Tibial artery (tissue), 4 donors: ENCODE measurements at regions not wholly inside any gene's neighbourhood (a gene's known extent, or its start where the extent isn't known, plus 50 kb on each side); places are given as distances from the start of the nearest gene placed in this dataset.

ENCODE experiments used
- DNase-seq, 2 donors: peaks; one replicate each; pipeline ENCODE4 v3.0.0-alpha.2; 2019
- H3K27ac ChIP-seq, 2 donors: fragments of 200-600 bp; sonication (generic) in 1 of 2; 1 replicate in 1 of 2; 2 replicates in 1 of 2; pipeline ENCODE4 v1.5.1; 2018 to 2019; ENCODE audit warnings: mild to moderate bottlenecking in 1 of 2
- H3K27me3 ChIP-seq, 2 donors: fragments of 200-600 bp; sonication (generic) in 1 of 2; one replicate each; pipeline versions ENCODE4 v1.5.1 to v1.6.0; 2016 to 2019
- H3K36me3 ChIP-seq, 3 donors: fragments of 200-600 bp; sonication (generic) in 2 of 3; one replicate each; pipeline ENCODE4 v1.5.1; 2016 to 2019; ENCODE audit warnings: mild to moderate bottlenecking in 2 of 3
- H3K4me1 ChIP-seq, 4 donors: fragments of 200-600 bp; sonication (generic) in 2 of 4; 1 replicate in 3 of 4; 2 replicates in 1 of 4; pipeline ENCODE4 v1.5.1; 2016 to 2019
- H3K4me3 ChIP-seq, 2 donors: fragments of 200-600 bp; sonication (generic) in 1 of 2; 1 replicate in 1 of 2; 2 replicates in 1 of 2; pipeline ENCODE4 v1.5.1; 2018 to 2019; ENCODE audit warnings: mild to moderate bottlenecking in 2 of 2
- H3K9me3 ChIP-seq, 3 donors: fragments of 200-600 bp; sonication (generic) in 1 of 3; one replicate each; pipeline ENCODE4 v1.5.1; 2016 to 2019
- CTCF ChIP-seq, 2 experiments: fragments of 200-600 bp in 1 of 2; fragments of 450-650 bp in 1 of 2; IDR thresholded peaks; one replicate each; pipeline ENCODE4 v1.5.1; 2017 to 2019; ENCODE audit warnings: antibody characterized with exemption in 2 of 2, mild to moderate bottlenecking in 1 of 2, moderate library complexity in 1 of 2
- intact Hi-C: fragments of 100-400 bp; cut with DNase I; formaldehyde crosslinking; loops from one replicate; pipeline ENCODE4 v1.15.0; 2023; ENCODE audit warnings: low total_unique reads

- DNase-seq, result no peak
- peaks cover 0 to 49% of the 10 kb centered on the region in 2 donors for H3K27me3 ChIP-seq
- no peak overlapping the region for H3K27ac ChIP-seq
- intact Hi-C loops, result no loop called here
- H3K4me3 ChIP-seq, result no peak overlapping the region
- H3K4me1 ChIP-seq, result peaks cover 0 to 5% (median 2%) of the 10 kb centered on the region in 4 donors
- H3K9me3 ChIP-seq, result no peaks in the 10 kb centered on the region
- H3K36me3 ChIP-seq, result no peaks in the 10 kb centered on the region
- no peak for TF ChIP-seq CTCF (IDR thresholded peaks at IDR 0.05)
Measured at GRCh38 chr2:16011621-16011960, 71.2 kb downstream of the MYCN start.

- Histone ChIP-seq H3K36me3 (no peaks in the 10 kb centered on the region), H3K9me3 (no peaks in the 10 kb centered on the region), H3K27ac (no peak overlapping the region), H3K4me3 (no peak overlapping the region), H3K27me3 (peaks cover 0 to 49% of the 10 kb centered on the region in 2 donors), H3K4me1 (peaks cover 0 to 5% (median 2%) of the 10 kb centered on the region in 4 donors)
- TF ChIP-seq CTCF (IDR thresholded peaks at IDR 0.05), result no peak
- DNase-seq, result no peak
- intact Hi-C loops, result no loop called here
Measured at GRCh38 chr2:16010951-16011620, 70.7 kb downstream of the MYCN start.

GRCh38 chr2:16010011-16010410, 69.7 kb downstream of the MYCN start:
- Histone ChIP-seq H3K27me3 (peaks cover 0 to 43% of the 10 kb centered on the region in 2 donors), H3K36me3 (no peaks in the 10 kb centered on the region), H3K4me3 (no peak overlapping the region), H3K4me1 (peaks cover 0 to 5% (median 2%) of the 10 kb centered on the region in 4 donors), H3K9me3 (no peaks in the 10 kb centered on the region), H3K27ac (no peak overlapping the region)
- DNase-seq, result no peak
- intact Hi-C loops, result no loop called here
- TF ChIP-seq CTCF (IDR thresholded peaks at IDR 0.05), result no peak

GRCh38 chr2:16009560-16009959, 69.2 kb downstream of the MYCN start:
- H3K9me3 ChIP-seq, result no peaks in the 10 kb centered on the region
- H3K4me1 ChIP-seq, result peaks cover 0 to 5% (median 2%) of the 10 kb centered on the region in 4 donors
- no peak overlapping the region for H3K27ac ChIP-seq
- intact Hi-C loops, result no loop called here
- DNase-seq, result no peak
- TF ChIP-seq CTCF (IDR thresholded peaks at IDR 0.05), result no peak
- H3K4me3 ChIP-seq, result no peak overlapping the region
- peaks cover 0 to 42% of the 10 kb centered on the region in 2 donors for H3K27me3 ChIP-seq
- H3K36me3 ChIP-seq, result no peaks in the 10 kb centered on the region

GRCh38 chr2:16008856-16009255, 68.5 kb downstream of the MYCN start:
- H3K4me3 ChIP-seq, result no peak overlapping the region
- no peak for DNase-seq
- peaks cover 0 to 5% (median 2%) of the 10 kb centered on the region in 4 donors for H3K4me1 ChIP-seq
- H3K27ac ChIP-seq, result no peak overlapping the region
- no peaks in the 10 kb centered on the region for H3K9me3 ChIP-seq
- peaks cover 0 to 35% of the 10 kb centered on the region in 2 donors for H3K27me3 ChIP-seq
- no peak for TF ChIP-seq CTCF (IDR thresholded peaks at IDR 0.05)
- no peaks in the 10 kb centered on the region for H3K36me3 ChIP-seq
- intact Hi-C loops, result no loop called here
